G401.6 (cell line): ENCODE measurements at regions not wholly inside any gene's neighbourhood (a gene's known extent, or its start where the extent isn't known, plus 50 kb on each side); places are given as distances from the start of the nearest gene placed in this dataset.
"Not testable (repeated sequence)": the region's sequence is repeated elsewhere in the genome, so short reads cannot be mapped to it uniquely, and the experiment has no call there.

ENCODE experiments used
- FAIRE-seq: peaks from 2 replicates; lab custom pipeline; 2012; peaks lifted over from hg19 to GRCh38; lab: Jason Lieb, UNC

DNA sequence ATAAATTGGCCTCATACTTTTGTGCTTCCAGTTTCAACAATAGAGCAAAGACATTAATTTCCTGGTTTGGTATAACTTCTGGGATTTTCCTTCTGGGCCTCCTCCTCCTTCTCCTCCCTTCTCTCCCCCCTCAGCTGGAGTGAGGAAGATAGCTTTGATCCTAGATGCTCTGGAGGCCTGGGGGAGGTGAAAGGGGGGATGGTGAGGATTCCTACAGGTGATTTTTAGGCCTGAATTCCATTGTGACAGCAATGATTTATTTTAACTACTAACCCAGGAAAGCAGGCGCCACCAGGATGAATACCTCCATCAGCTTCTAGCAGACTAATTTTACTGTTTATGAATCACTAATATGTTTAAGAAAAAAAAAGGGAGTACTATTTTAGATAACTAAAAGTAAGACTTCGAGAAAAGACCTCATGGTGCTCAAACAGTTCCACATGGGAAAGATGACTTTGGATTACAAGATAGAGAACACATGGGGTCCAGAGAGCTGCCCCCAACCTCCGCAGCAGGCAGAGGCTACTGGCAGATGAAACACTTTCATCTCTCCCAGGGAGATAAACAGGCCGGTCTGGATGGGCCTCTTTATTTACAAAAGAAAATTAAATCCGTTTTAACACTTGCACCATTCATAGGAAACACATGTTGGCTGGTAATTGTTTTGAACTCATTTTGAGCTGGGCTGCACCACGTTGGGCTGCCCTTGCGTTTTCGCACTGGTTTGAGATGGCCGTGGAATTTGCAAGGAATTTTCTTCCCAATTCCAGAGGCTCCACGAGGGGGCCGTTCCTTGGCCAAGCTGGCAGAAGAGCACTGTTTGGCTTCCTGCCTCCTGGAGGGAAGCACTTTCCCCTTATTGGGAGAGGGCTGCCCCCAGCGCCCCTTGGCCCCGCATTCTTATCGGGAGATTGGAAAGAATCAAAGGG lies 125.1 kb upstream of the STX18 start:
- FAIRE-seq = peak; percentile 99

DNA sequence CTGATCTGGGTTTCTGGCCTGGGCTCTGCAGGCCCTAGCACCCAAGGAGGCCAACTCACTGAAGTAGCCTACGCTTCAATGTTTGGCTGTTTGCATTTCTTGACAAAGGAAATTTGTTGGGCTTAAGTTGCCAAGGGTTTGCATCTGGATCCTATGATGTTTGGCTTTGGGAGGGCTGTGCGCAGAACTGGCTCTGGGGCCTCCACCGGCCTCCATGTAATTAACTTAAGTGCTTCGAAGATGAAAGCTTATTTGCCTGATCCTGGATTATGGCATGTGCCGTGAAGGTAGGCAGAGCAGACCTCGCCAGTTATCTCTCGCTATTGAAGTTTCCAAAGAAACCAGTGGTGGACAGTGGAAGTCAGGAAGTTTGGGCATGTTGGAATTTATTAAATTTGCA lies 124.3 kb upstream of the STX18 start:
- no peak for FAIRE-seq

DNA sequence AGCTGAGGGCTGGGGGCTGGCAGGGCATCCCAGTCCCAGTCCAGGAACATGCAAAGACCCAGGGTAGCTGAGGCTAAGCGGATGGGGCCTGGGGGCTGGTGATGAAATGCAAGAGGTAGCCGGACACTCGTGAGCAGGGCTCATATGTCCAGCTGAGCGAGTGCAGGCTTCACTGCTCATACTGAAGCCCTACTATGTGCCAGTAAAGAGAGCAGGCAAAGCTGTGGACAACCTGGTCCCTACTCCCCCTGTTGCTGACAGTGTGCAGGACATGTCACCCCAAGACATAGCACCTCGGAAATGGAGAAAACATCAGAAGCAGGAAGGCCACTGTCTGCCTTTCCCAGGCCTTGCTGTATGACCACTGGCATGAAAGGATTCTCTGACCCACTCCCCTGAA lies 122.4 kb upstream of the STX18 start:
- no peak for FAIRE-seq

DNA sequence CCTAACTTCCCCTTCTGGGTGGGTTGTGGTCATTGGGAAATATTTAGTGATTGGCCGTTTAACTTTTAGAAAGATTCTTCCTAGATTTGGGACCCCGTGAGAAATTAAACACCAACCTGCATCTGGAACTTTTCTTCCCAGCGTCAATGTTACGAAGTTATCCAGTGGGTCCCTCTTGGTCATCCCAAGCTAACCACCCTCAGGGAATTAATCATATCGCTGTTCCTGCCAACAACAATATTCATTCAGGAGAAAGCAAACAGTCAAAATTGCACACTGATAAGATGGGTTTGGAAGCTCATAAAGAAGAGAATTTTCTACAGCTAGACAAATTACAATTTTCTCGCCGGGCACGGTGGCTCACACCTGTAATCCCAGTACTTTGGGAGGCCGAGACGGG lies 121.2 kb upstream of the STX18 start:
- FAIRE-seq = no peak

DNA sequence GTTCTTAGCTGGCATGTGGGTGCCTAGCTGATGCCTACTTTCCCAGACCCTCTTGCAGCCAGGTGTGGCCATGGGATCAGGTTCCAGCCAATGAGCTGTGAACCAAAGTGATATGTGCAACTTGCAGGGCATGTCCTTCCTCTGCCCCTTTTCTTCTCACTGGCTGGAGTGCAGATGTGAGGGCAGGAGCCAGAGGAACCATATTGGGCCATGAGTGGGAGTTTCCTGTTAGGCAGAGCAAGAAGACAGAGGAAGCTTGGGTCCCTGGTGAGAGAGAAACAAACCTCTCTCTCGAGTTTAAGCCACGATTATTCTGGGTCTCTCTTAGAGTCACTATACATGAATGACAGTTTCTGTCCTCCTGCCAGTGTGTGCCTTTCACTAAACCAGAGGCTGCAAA lies 120.4 kb upstream of the STX18 start:
- FAIRE-seq = no peak

DNA sequence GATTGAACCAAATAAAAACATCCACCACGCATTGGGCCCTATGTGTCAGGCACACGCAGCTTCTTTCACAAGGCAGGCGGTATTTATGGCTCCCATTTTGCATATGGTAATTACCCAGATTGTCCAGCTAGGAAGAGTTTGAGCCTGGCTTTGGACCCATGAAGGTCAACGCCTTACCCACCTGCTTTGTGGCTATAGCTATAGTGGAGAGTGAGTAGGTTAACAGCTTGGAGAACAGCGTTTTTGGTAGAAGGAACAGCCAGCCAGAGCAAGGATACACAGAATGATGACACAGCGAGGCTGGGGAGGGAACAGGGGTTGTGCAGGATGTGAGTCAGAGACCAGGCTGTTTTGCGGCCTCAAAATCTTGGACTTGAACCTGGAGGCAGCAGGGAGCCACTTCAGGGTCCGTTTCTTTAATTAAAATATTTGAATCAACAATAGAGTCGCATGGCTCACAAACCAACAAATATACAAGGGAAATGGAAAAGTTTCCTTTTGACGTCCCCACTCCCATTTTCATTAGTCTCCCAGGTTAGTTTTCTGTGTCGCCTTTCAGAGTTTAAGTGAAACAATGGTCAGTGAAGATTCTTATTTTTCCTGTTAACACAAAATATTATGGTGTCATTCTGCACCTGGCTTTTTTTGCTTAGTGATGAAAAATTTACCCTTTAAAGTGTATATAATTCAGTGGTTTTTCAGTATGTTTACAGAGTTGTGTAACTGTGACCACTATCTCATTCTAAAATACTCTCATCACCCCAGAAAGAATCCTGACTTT lies 118.2 kb upstream of the STX18 start:
- FAIRE-seq = no peak

DNA sequence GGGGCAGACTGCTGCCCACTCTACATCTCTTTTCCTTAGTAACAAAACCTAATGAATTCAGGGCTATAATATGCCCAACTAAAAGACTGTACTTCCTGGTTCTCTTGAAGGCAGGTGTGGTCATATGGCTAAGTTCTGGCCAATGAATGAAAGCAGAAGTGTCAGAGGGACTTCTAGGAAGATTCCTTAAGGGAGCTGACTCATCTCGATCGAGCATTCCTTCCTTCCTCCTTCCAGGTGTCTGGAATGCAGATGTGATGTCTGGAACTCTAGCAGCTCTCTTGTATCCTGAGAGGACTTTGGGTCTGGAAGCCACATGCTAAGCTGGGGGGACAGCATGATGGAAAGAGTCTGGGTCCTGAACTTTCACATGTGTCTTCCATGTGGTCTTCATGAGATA lies 116.2 kb upstream of the STX18 start:
- no peak for FAIRE-seq

DNA sequence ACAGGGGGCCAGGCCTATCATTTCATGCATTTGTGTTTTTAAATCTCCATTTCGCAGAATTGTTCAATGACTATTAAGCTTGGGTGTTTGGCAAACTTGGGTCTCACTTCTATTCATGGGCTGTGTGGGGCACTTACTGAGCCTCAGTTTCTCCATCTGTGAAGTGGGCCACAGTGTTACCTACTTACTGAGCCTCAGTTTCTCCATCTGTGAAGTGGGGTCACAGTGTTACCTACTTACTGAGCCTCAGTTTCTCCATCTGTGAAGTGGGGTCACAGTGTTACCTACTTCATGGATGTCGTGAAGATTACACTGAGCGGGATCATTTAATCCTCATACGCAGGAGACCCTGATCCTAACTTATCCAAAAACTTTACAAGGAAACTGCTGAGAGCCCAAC lies 115.1 kb upstream of the STX18 start:
- no peak for FAIRE-seq

DNA sequence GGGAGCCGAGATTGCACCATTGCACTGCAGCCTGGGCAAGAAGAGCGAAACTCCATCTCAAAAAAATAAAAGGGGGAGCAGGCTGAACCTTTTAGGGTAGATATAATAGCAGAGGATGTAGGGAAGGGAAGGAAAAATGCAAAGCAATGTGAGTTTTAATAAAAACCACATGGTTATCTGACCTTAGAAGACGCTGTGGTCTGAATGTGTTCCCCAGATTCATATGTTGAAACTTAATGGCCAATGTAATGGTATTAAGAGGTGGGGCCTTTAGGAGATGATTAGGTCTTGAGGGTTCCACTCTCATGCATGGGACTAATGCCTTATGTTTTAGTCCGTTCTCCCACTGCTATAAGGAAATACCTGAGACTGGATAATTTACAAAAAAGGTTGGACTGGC lies 114.1 kb upstream of the STX18 start:
- no peak for FAIRE-seq

DNA sequence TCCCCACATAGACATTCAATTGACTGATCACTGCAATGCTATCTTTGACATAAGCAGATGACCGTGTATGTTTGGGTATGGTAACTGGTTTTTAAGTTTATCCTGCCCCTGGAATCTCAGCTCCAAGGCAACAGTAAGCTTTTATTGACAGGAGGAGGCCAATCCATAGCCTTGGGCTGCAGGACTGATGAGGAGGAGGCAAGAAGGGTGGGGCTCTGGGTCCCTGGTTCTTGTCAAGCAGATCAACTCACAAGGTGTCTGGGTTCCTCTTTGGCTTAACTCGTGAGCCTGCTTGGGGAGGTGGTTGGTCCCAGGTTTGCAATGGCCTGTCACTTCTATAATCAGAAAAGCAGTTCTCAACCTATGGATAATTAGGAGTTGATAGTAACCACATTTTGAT lies 113.2 kb upstream of the STX18 start:
- no peak for FAIRE-seq

DNA sequence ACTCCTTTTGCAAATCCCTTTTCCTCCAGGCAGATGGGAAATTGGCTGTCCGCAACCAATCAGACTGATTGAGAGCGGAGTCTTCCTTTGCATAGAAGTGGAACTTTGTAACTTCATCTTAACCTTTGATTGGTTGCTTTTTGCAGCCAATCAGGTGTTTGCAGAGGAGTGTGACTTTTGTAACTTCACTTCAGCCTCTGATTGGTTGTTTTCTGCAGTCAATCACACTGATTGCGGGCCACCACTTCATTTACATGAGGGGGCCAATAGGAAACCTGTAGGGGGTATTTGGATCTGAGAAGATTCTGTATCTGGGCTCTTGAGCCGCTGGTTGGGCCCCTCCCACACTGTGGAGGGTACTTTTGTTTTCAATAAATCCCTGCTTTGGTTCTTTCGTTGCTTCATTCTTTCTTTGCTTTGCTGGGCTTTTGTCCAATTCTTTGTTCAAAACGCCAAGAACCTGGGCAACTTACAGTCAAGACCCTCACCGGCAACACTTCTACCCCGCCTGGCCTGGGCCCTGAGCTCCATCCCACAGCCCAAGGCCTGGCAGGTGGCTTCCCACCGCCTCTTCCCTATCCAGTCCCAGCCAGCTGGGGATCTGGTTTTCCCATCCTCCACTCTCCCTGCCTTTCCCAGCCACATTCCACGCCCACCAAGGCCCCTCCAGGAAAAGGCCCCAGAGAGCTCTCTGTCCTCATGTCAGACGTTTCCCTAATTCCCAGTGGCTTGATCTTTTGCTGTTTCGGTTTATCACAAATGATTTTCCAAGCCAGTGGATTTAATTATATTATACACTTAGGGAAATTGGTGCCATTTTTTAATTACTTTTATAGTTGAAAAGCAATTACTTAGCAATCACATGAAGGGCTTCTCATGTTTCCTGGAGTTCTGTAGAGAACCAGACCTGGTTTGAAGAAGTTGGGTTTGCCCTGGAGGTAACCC lies 110.2 kb upstream of the STX18 start:
- no peak for FAIRE-seq

DNA sequence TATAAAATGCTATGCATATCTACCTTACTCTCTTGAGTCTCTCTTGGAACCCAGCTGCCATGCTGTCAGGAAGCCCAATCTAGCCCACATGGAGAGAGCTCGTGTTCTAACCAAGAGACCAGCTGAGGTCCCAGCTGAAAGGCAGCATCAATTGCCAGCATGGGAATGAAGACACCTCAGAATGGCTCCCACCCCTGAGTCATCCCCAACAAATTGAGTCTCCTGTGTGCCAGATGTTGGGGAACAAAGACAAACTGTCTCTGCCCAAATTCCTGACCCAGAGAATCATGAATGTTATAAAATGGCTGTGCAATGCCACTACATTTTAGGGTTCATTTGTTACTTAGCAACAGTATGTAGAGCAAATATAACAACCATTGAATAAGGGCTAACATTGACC lies 105.2 kb upstream of the STX18 start:
- FAIRE-seq = no peak

DNA sequence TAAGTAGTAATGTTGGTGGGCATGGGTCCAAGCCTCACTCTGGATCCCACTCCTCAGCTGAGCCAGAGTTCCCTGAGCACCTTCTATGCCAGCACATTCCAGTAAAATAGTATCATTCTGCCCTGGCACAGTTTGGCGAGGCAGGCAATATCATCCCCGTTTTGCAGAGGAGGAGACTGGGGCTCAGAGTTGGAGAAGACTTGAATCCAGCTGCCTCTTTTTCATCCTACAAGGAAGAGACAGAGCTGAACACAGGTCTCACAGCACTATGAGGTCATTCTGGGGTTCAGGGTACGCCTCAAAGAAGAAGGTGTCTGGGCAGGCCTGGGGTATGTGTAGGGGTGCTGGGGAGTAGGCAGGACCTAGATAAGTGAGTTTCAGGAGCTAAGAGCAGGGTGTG lies 103.9 kb upstream of the STX18 start:
- FAIRE-seq = no peak

DNA sequence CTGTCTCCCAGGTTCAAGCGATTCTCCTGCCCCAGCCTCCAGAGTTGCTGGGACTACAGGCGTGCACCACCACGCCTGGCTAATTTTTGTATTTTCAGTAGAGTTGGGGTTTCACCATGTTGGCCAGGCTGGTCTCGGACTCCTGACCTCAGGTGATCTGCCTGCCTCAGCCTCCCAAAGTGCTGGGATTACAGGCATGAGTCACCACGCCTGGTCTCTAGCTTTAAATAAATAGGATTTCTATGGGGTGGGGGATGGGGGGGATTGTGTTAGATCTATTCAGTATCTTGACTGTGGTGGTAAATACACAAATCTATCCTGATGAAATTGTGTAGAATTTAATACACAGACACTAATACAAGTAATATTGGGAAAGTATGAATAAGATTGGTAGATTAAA lies 102.4 kb upstream of the STX18 start:
- not testable (repeated sequence) for FAIRE-seq

DNA sequence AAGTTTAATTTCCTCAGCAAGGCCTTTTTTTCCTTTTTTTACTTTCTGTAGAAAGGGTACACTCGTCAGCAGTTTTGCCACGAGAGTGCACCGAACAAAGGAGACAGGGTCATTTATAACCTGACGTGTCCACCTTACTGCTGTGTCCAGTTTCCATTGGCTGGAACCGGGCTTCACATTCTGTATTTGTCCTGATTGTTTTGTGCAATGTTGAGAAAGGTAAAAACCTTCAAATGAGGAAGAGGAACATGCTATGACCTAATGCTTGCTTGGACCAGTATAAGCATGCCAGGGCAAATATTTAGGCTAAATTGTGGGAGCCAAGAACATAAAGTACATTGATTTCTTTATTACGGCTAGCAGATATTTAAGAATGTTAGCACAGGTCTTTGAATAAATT lies 101.9 kb upstream of the STX18 start:
- not testable (repeated sequence) for FAIRE-seq

DNA sequence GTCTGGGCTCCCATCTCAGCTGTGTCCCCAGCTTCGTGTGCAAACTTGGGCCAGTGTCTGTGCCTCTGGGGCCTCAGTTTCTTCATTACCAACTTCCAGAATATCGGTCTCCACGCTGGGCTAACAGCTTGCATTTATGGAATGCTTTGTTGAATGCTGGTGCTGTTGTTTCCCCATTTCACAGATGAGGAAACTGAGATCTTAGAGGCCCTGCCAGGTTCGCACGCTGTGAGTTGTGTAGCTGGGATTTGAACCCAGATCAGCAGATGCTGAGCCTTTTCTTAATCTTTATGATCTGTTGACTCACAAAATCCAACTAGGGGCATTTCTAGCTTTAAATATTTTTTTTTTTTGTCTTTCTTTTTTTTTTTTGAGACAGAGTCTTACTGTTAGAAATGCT lies 101.5 kb upstream of the STX18 start:
- FAIRE-seq = no peak

DNA sequence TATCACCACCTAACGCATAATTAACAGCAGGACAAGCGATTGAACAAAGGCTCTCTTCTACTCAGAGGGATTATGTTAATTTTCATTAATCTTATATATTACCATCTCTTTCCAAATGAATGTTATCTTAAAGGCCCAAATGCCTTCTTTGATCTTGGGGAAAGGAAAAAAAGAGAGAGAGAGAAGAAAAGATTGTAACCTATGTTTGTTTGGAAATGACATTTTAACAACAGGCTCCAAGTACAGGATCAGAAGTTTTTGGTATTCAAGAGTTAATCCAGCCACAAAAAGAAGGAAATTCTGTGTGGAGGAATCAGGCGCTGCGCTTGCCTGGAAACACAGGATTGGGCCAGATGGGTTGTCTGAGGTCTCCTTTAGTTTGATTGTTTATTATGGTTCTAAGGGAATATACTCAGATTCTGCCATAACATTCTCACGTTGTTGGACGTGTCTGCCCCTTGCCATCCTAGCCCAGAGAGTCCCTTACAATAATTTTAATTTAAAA lies 100.7 kb upstream of the STX18 start:
- peak; percentile 90 for FAIRE-seq

DNA sequence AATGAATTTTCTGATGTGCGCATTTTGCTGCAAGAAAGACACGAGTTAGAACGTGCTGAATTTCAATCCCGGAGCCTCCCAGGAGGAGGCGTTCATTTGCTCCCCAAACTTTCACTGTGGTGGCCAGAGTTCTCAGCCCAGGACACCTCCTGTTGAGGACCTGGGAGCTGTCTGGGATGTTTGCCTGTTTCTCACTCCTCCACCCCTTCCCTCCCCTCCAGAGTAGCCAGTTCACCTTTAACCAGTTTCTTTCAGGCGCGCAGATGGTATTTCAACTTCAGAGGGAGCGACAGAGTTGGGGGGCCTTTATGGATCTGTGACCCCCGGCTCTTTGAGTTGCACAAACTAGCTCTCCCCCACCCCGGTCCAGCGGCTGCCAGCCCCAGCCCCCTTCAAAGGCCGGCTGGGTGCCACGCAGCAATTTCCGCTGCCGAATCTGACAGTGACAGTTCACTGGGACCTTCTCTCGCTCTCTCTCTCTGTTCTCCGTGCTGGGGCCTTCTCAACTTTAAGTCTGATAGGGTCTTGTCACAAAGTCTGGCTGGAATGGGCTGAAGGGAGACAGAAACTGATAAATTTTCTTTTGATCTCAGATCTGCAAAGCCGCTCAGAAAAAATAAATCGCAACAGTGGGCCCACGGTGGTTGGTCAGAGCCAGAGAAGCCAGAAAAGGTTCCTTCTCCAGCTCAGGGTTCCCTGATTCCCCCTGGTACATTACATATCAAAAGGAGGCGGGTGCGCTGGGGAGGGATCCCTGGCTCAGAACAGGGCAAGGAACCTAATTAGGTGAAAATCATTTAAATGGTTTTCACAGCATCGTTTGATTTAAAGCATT lies 100.0 kb upstream of the STX18 start:
- FAIRE-seq = no peak

DNA sequence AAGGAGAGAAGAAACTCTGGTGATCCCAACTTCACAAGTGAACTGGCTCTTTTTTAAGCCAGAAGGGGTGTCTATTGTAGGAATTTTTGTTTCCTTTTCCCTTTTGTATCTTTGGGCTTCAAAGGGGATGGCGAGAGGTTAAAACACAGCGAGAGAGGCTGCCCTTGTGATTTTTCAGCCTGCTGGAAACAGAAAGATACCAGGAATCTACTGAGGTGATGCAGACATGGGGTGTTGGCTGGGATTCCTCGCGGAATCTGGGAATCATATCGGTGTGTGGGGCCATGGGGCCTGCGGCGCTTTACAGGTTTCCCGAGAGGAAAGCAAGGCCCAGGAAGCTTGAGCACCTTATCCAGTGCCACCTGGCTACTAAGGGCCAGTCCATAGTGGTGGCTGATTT lies 99.4 kb upstream of the STX18 start:
- peak; percentile 33 for FAIRE-seq

DNA sequence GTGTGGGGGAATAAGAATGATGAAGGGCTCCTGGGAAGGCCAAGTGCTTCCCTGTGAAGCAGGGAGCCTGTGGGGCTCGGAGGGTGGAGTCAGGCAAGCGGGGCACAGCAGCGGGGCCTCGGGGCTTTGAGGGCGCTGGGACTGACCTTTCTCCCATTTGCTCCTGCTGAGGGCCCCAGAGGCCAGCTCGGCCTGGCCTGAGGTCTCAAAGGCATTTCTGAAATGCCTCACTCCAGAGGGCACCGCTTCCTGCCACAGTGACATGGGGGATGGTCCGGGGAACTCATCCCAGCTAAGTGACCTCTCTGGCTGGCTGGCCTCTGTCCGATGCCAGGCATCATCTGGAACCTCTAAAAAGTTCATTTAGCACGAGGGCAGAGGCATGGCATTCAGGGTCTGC lies 98.8 kb upstream of the STX18 start:
- FAIRE-seq = no peak

DNA sequence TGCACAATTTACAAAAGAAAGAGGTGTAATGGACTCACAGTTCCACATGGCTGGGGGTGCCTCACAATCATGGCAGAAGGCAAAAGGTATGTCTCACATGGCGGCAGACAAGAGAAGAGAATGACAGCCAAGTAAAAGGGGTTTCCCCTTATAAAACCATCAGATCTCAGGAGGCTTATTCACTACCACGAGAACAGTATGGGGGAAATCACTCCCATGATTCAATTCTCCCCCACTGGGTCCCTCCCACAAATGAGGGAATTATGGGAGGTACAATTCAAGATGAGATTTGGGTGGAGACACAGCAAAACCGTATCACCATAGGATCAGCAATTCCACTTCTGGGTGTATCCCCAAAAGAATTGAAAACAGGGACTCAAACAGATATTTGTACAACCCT lies 97.5 kb upstream of the STX18 start:
- no peak for FAIRE-seq
